ENCODE measurements at regions not wholly inside any gene's neighbourhood (a gene's known extent, or its start where the extent isn't known, plus 50 kb on each side); places are given as distances from the start of the nearest gene placed in this dataset.

DNA sequence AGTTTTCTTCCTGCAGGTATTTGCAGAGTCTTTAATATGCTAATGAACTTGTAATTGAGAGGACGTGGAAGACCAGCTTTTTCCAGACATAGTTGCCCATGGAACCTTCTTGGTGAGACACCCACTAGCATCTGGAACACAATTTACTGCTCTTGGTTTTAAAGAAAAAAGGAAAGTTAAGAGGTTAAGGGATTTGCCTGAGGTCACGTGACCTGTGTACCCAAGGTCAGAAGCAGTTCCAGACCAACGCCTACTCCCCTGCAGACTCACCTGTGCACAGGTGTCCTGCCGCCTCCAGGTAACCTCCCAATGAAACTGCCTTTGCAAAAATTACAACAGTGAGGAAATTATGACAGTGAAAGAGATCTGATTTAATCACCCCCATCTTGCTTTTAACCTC is 172.7 kb downstream of the ANAPC1 start:
- Histone ChIP-seq H3K4me2 (replicated peaks; ENCODE audit: low read depth, low read length, poor library complexity, severe bottlenecking) (no peak overlapping the region), H3K27ac (ENCODE audit: low read length in 2 of 2) (no peak overlapping the region), H3K4me1 (ENCODE audit: control insufficient read depth in 2 of 2, insufficient read depth in 2 of 2, low read length in 2 of 2) (no peaks in the 10 kb centered on the region), H4K20me1 (ENCODE audit: control insufficient read depth, insufficient read depth, low read length, poor library complexity, severe bottlenecking) (no peaks in the 10 kb centered on the region), H3K9ac (ENCODE audit: low read length) (no peak overlapping the region), H3K27me3 (replicated peaks in 1 of 4; ENCODE audit: control extremely low read depth in 1 of 4, control insufficient read depth in 3 of 4, insufficient read depth in 4 of 4, low read length in 3 of 4) (no peaks in the 10 kb centered on the region), H3K79me2 (ENCODE audit: control insufficient read depth, insufficient read depth, low read length) (no peaks in the 10 kb centered on the region), H3K4me3 (ENCODE audit: control extremely low read depth in 1 of 5, extremely low read depth in 1 of 5, insufficient read depth in 1 of 5, low read depth in 2 of 5, low read length in 4 of 5) (no peak overlapping the region), H3K36me3 (replicated peaks in 1 of 2; ENCODE audit: control extremely low read depth in 1 of 2, control insufficient read depth in 1 of 2, extremely low read depth in 1 of 2, insufficient read depth in 2 of 2, low read length in 1 of 2) (no peaks in the 10 kb centered on the region), H3K9me3 (ENCODE audit: control extremely low read depth in 1 of 3, control insufficient read depth in 2 of 3, insufficient read depth in 1 of 3, low read length in 2 of 3) (peaks cover 0 to 5% (median 0%) of the 10 kb centered on the region in 3 donors), H2AFZ (ENCODE audit: insufficient read depth, low read depth, low read length, poor library complexity, severe bottlenecking) (no peak overlapping the region)
- CTCF ChIA-PET, result no interaction called here
- H3K4me3 Mint-ChIP-seq, result no peak overlapping the region
- H3K9me3 Mint-ChIP-seq (ENCODE audit: insufficient read depth), result no peaks in the 10 kb centered on the region
- no peak overlapping the region for H3K27ac Mint-ChIP-seq
- ATAC-seq (ENCODE audit: low read depth), result no peak
- POLR2A ChIA-PET, result no interaction called here
- no peak for DNase-seq
- no peaks in the 10 kb centered on the region for H3K4me1 Mint-ChIP-seq
- intact Hi-C loops (cut with micrococcal nuclease), result no loop called here
- no peaks in the 10 kb centered on the region for H3K27me3 Mint-ChIP-seq
- no CpG with 5 or more reads among the region's 4 CpGs for WGBS (ENCODE audit: insufficient coverage)
- TF ChIP-seq CTCF (IDR thresholded peaks at IDR 0.05) (no peak), EZH2 (IDR thresholded peaks at IDR 0.05; ENCODE audit: borderline replicate concordance, insufficient read depth, low read depth, low read length, poor library complexity, severe bottlenecking) (no peak)

- H3K79me2 ChIP-seq (ENCODE audit: control insufficient read depth, insufficient read depth, low read length), result no peaks in the 10 kb centered on the region
- no peak overlapping the region for H3K4me2 ChIP-seq (replicated peaks; ENCODE audit: low read depth, low read length, poor library complexity, severe bottlenecking)
- Mint-ChIP-seq H3K9me3 (ENCODE audit: insufficient read depth) (no peaks in the 10 kb centered on the region), H3K27me3 (no peaks in the 10 kb centered on the region), H3K27ac (no peak overlapping the region), H3K4me1 (no peaks in the 10 kb centered on the region), H3K4me3 (no peak overlapping the region)
- no peak for ATAC-seq (ENCODE audit: low read depth)
- ChIA-PET POLR2A (no interaction called here), CTCF (interaction anchor here (1.0 kb wide), 1 partner anchor 11 kb away, joined by 3 read pairs; no protein-coding TSS in a partner anchor)
- no peak overlapping the region for H3K9ac ChIP-seq (ENCODE audit: low read length)
- no peaks in the 10 kb centered on the region for H3K27me3 ChIP-seq (replicated peaks in 1 of 4; ENCODE audit: control extremely low read depth in 1 of 4, control insufficient read depth in 3 of 4, insufficient read depth in 4 of 4, low read length in 3 of 4)
- no peaks in the 10 kb centered on the region for H3K36me3 ChIP-seq (replicated peaks in 1 of 2; ENCODE audit: control extremely low read depth in 1 of 2, control insufficient read depth in 1 of 2, extremely low read depth in 1 of 2, insufficient read depth in 2 of 2, low read length in 1 of 2)
- H3K4me1 ChIP-seq (ENCODE audit: control insufficient read depth in 2 of 2, insufficient read depth in 2 of 2, low read length in 2 of 2), result no peaks in the 10 kb centered on the region
- no peak overlapping the region for H3K27ac ChIP-seq (ENCODE audit: low read length in 2 of 2)
- intact Hi-C loops (cut with micrococcal nuclease), result no loop called here
- DNase-seq, result no peak
- no peaks in the 10 kb centered on the region for H4K20me1 ChIP-seq (ENCODE audit: control insufficient read depth, insufficient read depth, low read length, poor library complexity, severe bottlenecking)
- no peak overlapping the region for H2AFZ ChIP-seq (ENCODE audit: insufficient read depth, low read depth, low read length, poor library complexity, severe bottlenecking)
- H3K9me3 ChIP-seq (ENCODE audit: control extremely low read depth in 1 of 3, control insufficient read depth in 2 of 3, insufficient read depth in 1 of 3, low read length in 2 of 3), result no peaks in the 10 kb centered on the region
- H3K4me3 ChIP-seq (ENCODE audit: control extremely low read depth in 1 of 5, extremely low read depth in 1 of 5, insufficient read depth in 1 of 5, low read depth in 2 of 5, low read length in 4 of 5), result no peak overlapping the region
- 77% methylated on average over 3 of the region's 7 CpGs for WGBS (ENCODE audit: insufficient coverage)
- TF ChIP-seq CTCF (IDR thresholded peaks at IDR 0.05) (no peak), EZH2 (IDR thresholded peaks at IDR 0.05; ENCODE audit: borderline replicate concordance, insufficient read depth, low read depth, low read length, poor library complexity, severe bottlenecking) (no peak)
Observed at GRCh38 chr2:111712361-111712760, 171.6 kb downstream of the ANAPC1 start.
